ENCODE measurements at regions not wholly inside any gene's neighbourhood (a gene's known extent, or its start where the extent isn't known, plus 50 kb on each side); places are given as distances from the start of the nearest gene placed in this dataset.

DNA sequence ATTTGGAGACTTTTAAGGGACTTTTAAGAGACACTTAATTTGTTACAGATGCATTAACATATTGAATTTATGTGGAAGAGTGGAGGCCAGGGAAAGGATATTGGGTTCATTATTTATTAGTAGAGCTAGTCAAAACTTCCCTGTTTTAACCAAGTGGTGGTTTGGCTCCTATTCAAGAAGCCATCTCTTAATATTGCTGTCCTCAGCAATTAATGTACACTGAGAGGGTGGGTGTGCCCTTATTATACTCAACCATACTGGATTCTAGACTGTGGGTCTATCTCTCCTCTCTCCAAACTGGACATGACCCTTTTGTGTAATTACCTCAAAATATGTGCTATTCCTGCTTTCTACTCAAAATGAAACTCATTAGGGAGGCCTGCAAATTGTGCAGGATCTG, 398.7 kb upstream of the DDHD1 start:
- no peak for DNase-seq
- no peak for TF ChIP-seq POLR2A (IDR thresholded peaks at IDR 0.05)
- TF ChIP-seq, protein P1, sequence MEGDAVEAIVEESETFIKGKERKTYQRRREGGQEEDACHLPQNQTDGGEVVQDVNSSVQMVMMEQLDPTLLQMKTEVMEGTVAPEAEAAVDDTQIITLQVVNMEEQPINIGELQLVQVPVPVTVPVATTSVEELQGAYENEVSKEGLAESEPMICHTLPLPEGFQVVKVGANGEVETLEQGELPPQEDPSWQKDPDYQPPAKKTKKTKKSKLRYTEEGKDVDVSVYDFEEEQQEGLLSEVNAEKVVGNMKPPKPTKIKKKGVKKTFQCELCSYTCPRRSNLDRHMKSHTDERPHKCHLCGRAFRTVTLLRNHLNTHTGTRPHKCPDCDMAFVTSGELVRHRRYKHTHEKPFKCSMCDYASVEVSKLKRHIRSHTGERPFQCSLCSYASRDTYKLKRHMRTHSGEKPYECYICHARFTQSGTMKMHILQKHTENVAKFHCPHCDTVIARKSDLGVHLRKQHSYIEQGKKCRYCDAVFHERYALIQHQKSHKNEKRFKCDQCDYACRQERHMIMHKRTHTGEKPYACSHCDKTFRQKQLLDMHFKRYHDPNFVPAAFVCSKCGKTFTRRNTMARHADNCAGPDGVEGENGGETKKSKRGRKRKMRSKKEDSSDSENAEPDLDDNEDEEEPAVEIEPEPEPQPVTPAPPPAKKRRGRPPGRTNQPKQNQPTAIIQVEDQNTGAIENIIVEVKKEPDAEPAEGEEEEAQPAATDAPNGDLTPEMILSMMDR (IDR thresholded peaks at IDR 0.05): no peak
- H3K9me3 ChIP-seq: no peaks in the 10 kb centered on the region
- intact Hi-C loops (cut with DNase I; ENCODE audit: low total_unique reads): no loop called here
- no peaks in the 10 kb centered on the region for H3K27me3 ChIP-seq
- H3K27ac ChIP-seq: no peak overlapping the region
- H3K4me1 ChIP-seq: no peaks in the 10 kb centered on the region
- no peak overlapping the region for H3K4me3 ChIP-seq
- no peaks in the 10 kb centered on the region for H3K36me3 ChIP-seq (ENCODE audit: low read depth, missing control alignments)

DNA sequence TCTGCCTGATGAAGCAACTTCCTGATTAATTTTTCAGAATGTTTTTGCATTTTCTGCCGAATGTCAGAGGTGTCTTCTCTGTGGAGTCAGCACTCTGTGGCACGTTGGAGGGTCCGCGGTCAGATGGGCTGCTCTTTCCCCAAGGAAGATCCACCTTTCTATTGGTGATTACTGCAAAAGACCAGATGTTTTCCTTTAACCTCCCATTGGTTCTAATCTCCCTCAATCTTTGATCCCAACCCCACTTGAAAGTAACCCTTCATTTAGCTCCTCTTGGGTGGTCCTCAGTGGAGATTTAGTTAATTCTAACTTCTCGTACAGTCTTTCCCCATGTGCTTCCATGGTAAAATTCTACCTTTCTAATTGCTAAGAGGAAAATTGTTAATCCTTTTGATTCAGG, 397.7 kb upstream of the DDHD1 start:
- Histone ChIP-seq H3K27ac (no peak overlapping the region), H3K27me3 (no peaks in the 10 kb centered on the region), H3K36me3 (ENCODE audit: low read depth, missing control alignments) (no peaks in the 10 kb centered on the region), H3K4me3 (no peak overlapping the region), H3K4me1 (no peaks in the 10 kb centered on the region), H3K9me3 (no peaks in the 10 kb centered on the region)
- TF ChIP-seq, protein P1 (IDR thresholded peaks at IDR 0.05): no peak
- TF ChIP-seq POLR2A (IDR thresholded peaks at IDR 0.05): no peak
- intact Hi-C loops (cut with DNase I; ENCODE audit: low total_unique reads): no loop called here
- no peak for DNase-seq
- 59 to 62% methylated on average over 5 of the region's 5 CpGs for WGBS, 2 donors

DNA sequence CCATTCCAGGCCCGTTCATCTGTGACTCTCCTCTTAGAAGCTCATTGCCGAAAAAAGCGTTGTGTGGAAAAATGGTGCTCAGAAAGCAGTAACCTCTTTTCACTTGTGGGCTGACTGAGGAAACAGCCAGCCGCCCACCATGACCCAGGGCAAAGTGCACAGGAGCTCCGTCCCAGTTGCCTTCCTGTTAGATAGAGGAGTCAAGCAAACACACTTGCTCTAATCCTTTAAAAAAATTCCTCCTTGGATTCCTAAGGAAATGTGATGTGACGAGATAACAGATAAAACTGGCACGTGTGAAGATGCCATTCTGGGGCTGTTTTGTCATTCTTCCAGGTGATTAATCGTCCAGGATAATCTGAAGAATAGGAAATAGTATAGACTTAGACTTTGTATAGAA, 396.8 kb upstream of the DDHD1 start:
- H3K27ac ChIP-seq: no peak overlapping the region
- no peaks in the 10 kb centered on the region for H3K36me3 ChIP-seq (ENCODE audit: low read depth, missing control alignments)
- intact Hi-C loops (cut with DNase I; ENCODE audit: low total_unique reads): loop anchor here (10.0 kb wide), 1 partner anchor 795 kb away; no protein-coding TSS in a partner anchor
- WGBS, 2 donors: 50 to 69% methylated on average over 8 of the region's 8 CpGs
- DNase-seq: no peak
- H3K4me1 ChIP-seq: no peaks in the 10 kb centered on the region
- TF ChIP-seq, protein P1 (IDR thresholded peaks at IDR 0.05): no peak
- no peaks in the 10 kb centered on the region for H3K27me3 ChIP-seq
- H3K4me3 ChIP-seq: no peak overlapping the region
- H3K9me3 ChIP-seq: no peaks in the 10 kb centered on the region

DNA sequence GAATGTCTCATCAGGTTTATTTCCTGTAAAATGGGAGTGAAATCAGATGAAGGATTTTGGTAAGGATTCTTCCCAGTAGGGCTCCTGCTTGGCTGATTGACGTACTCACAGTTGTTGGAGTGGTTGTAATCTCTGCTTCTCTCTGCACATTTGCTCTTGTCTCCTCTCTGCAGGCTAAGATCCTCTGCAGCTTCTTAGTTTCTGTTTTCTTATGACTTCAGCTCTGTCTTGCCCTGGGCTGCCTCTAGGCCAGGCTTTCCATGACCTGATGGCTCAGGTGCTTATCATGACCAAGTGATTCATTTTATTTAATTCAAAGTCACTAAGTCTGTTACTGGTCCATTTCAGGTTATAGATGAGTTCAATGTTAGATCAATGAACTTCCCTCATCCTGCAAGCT, 394.5 kb upstream of the DDHD1 start:
- Histone ChIP-seq H3K36me3 (ENCODE audit: low read depth, missing control alignments) (no peaks in the 10 kb centered on the region), H3K4me1 (peaks cover 5% of the 10 kb centered on the region), H3K4me3 (no peak overlapping the region), H3K9me3 (no peaks in the 10 kb centered on the region), H3K27me3 (no peaks in the 10 kb centered on the region), H3K27ac (no peak overlapping the region)
- TF ChIP-seq, protein P1 (IDR thresholded peaks at IDR 0.05): no peak
- TF ChIP-seq POLR2A (IDR thresholded peaks at IDR 0.05): no peak
- intact Hi-C loops (cut with DNase I; ENCODE audit: low total_unique reads): loop anchor here (10.0 kb wide), 1 partner anchor 797 kb away; no protein-coding TSS in a partner anchor
- DNase-seq: no peak
- 79 to 95% methylated on average over 1 of the region's 1 CpG for WGBS, 2 donors

DNA sequence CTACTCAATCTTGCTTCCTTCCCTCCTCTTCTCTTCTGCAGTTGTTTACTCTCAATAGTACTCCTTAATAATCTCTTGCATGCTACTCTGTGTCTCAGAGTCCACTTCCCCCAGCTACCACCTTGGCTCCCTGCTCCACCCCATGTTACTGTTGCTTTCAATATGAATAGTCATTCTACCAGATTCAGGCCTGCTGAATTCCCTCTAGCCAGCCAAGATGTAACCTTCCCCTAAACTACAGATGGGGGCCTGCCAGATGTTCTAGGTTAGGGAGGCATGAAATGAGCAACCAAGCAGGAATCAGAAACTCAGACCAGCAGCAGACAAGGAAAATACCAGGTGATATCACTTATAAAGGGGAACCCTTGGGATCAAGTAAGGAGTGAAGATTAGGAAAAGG, 392.1 kb upstream of the DDHD1 start:
- Histone ChIP-seq H3K9me3 (no peaks in the 10 kb centered on the region), H3K4me1 (peaks cover 6% of the 10 kb centered on the region), H3K27ac (no peak overlapping the region), H3K27me3 (no peaks in the 10 kb centered on the region), H3K36me3 (ENCODE audit: low read depth, missing control alignments) (no peaks in the 10 kb centered on the region), H3K4me3 (no peak overlapping the region)
- DNase-seq: no peak
- TF ChIP-seq, protein P1 (IDR thresholded peaks at IDR 0.05): no peak
- no peak for TF ChIP-seq POLR2A (IDR thresholded peaks at IDR 0.05)
- intact Hi-C loops (cut with DNase I; ENCODE audit: low total_unique reads): loop anchor here (10.0 kb wide), 1 partner anchor 800 kb away; no protein-coding TSS in a partner anchor

Data from testis (tissue), 2 donors.